H9 (cell line): ENCODE measurements at regions not wholly inside any gene's neighbourhood (a gene's known extent, or its start where the extent isn't known, plus 50 kb on each side); places are given as distances from the start of the nearest gene placed in this dataset.

ENCODE experiments used
- DNase-seq: peaks from one replicate; pipeline ENCODE4 v3.0.0-alpha.2; 2017
- H2AFZ ChIP-seq: one replicate; pipeline ENCODE4 v1.6.1; 2013; ENCODE audit warnings: mild to moderate bottlenecking, low read length, control low read depth, moderate library complexity
- H2AK5ac ChIP-seq: 2 replicates; pipeline ENCODE4 v1.6.1; 2013; ENCODE audit warnings: low read length, control low read depth, mixed read lengths; ENCODE audit not compliant: insufficient read length
- H2BK120ac ChIP-seq: one replicate; pipeline ENCODE4 v1.6.1; 2013; ENCODE audit warnings: low read depth, mild to moderate bottlenecking, low read length, control low read depth, inconsistent platforms; ENCODE audit not compliant: poor library complexity, severe bottlenecking
- H2BK12ac ChIP-seq: 2 replicates; pipeline ENCODE4 v1.6.1; 2013; ENCODE audit warnings: low read length, control low read depth, mixed read lengths, low read depth; ENCODE audit not compliant: insufficient read length
- H2BK15ac ChIP-seq: 2 replicates; pipeline ENCODE4 v1.6.1; 2013; ENCODE audit warnings: low read depth, low read length, control low read depth
- H2BK20ac ChIP-seq: one replicate; pipeline ENCODE4 v1.6.1; 2013; ENCODE audit warnings: low read depth, mild to moderate bottlenecking, low read length, control low read depth, inconsistent platforms; ENCODE audit not compliant: poor library complexity, severe bottlenecking
- H2BK5ac ChIP-seq: 2 replicates; pipeline ENCODE4 v1.6.1; 2013; ENCODE audit warnings: low read length, control low read depth, mixed read lengths; ENCODE audit not compliant: insufficient read length
- H3K14ac ChIP-seq: 2 replicates; pipeline ENCODE4 v1.6.1; 2013; ENCODE audit warnings: low read length, control low read depth; ENCODE audit not compliant: insufficient read depth
- H3K18ac ChIP-seq: 2 replicates; pipeline ENCODE4 v1.6.1; 2013; ENCODE audit warnings: low read depth, mild to moderate bottlenecking, mixed read lengths, low read length, control low read depth; ENCODE audit not compliant: insufficient read length
- H3K23ac ChIP-seq: 2 replicates; pipeline ENCODE4 v1.6.1; 2013; ENCODE audit warnings: low read length, control low read depth, mixed read lengths, low read depth; ENCODE audit not compliant: insufficient read length
- H3K23me2 ChIP-seq: 2 replicates; pipeline ENCODE4 v1.6.1; 2013; ENCODE audit warnings: low read depth, mild to moderate bottlenecking, mixed read lengths, low read length, control low read depth; ENCODE audit not compliant: insufficient read length, poor library complexity, severe bottlenecking
- H3K27ac ChIP-seq: 2 replicates; pipeline ENCODE4 v1.5.1; 2013; ENCODE audit warnings: low read length, control low read depth, mixed read lengths, low read depth; ENCODE audit not compliant: insufficient read length
- H3K27me3 ChIP-seq: 2 replicates; pipeline ENCODE4 v1.6.1; 2013; ENCODE audit warnings: low read length, control low read depth, inconsistent platforms; ENCODE audit not compliant: insufficient read depth
- H3K4ac ChIP-seq: 2 replicates; pipeline ENCODE4 v1.6.1; 2013; ENCODE audit warnings: low read depth, mild to moderate bottlenecking, control low read depth, inconsistent platforms, low read length, moderate library complexity
- H3K4me1 ChIP-seq: 2 replicates; pipeline ENCODE4 v1.6.1; 2013; ENCODE audit warnings: low read length, control low read depth, inconsistent platforms; ENCODE audit not compliant: insufficient read depth
- H3K4me2 ChIP-seq: 2 replicates; pipeline ENCODE4 v1.6.1; 2013; ENCODE audit warnings: low read length, control low read depth, mixed read lengths; ENCODE audit not compliant: insufficient read length, insufficient read depth
- H3K56ac ChIP-seq: 2 replicates; pipeline ENCODE4 v1.6.1; 2013; ENCODE audit warnings: low read depth, mild to moderate bottlenecking, mixed read lengths, low read length, control low read depth; ENCODE audit not compliant: insufficient read length
- H3K79me1 ChIP-seq: 2 replicates; pipeline ENCODE4 v1.6.1; 2013; ENCODE audit warnings: low read depth, mild to moderate bottlenecking, moderate library complexity, low read length, control low read depth, inconsistent platforms; ENCODE audit not compliant: insufficient read depth, poor library complexity, severe bottlenecking
- H3K79me2 ChIP-seq: 2 replicates; pipeline ENCODE4 v1.6.1; 2013; ENCODE audit warnings: low read length, control low read depth, inconsistent platforms; ENCODE audit not compliant: insufficient read depth
- H3K9ac ChIP-seq: 2 replicates; pipeline ENCODE4 v1.6.1; 2013; ENCODE audit warnings: low read length, control low read depth, mixed read lengths; ENCODE audit not compliant: insufficient read length; ENCODE audit errors: extremely low read depth
- H3K9me3 ChIP-seq: one replicate; pipeline ENCODE4 v1.6.1; 2013; ENCODE audit warnings: low read depth, low read length, inconsistent platforms; ENCODE audit not compliant: control insufficient read depth
- H3T11ph ChIP-seq: one replicate; pipeline ENCODE4 v1.6.1; 2013; ENCODE audit warnings: mild to moderate bottlenecking, low read length, control low read depth, inconsistent platforms
- H4K20me1 ChIP-seq: one replicate; pipeline ENCODE4 v1.6.1; 2013; ENCODE audit not compliant: control insufficient read depth, insufficient read length, insufficient read depth
- H4K5ac ChIP-seq: 2 replicates; pipeline ENCODE4 v1.6.1; 2013; ENCODE audit warnings: low read depth, mild to moderate bottlenecking, mixed read lengths, low read length, control low read depth; ENCODE audit not compliant: insufficient read length
- H4K8ac ChIP-seq: replicated peaks from 2 replicates; pipeline ENCODE4 v1.6.1; 2013; ENCODE audit warnings: low read length, control low read depth, mixed read lengths, low read depth; ENCODE audit not compliant: insufficient read length
- H4K91ac ChIP-seq: 2 replicates; pipeline ENCODE4 v1.6.1; 2013; ENCODE audit warnings: low read depth, mild to moderate bottlenecking, moderate library complexity, mixed read lengths, low read length, control low read depth; ENCODE audit not compliant: insufficient read length
- H3K27ac Mint-ChIP-seq, 3 experiments: 2 replicates in 2 of 3; 3 replicates in 1 of 3; pipeline ENCODE4 v1.8.0; 2020 to 2021; ENCODE audit warnings: mixed read lengths in 3 of 3, mild to moderate bottlenecking in 1 of 3, moderate library complexity in 1 of 3
- H3K27me3 Mint-ChIP-seq: 2 replicates; pipeline ENCODE4 v1.8.0; 2021; ENCODE audit warnings: low read depth, mild to moderate bottlenecking, moderate library complexity, mixed read lengths
- H3K36me3 Mint-ChIP-seq, 3 experiments: 2 replicates in 2 of 3; 3 replicates in 1 of 3; pipeline ENCODE4 v1.8.0; 2020 to 2021; ENCODE audit warnings: low read depth in 3 of 3, mixed read lengths in 3 of 3; ENCODE audit not compliant: insufficient read depth in 1 of 3
- H3K4me1 Mint-ChIP-seq, 2 experiments: 2 replicates each; pipeline ENCODE4 v1.8.0; 2020; ENCODE audit warnings: mixed read lengths in 2 of 2
- H3K4me3 Mint-ChIP-seq, 2 experiments: 2 replicates in 1 of 2; 3 replicates in 1 of 2; pipeline ENCODE4 v1.8.0; 2020 to 2021; ENCODE audit warnings: mild to moderate bottlenecking in 2 of 2, mixed read lengths in 2 of 2, moderate library complexity in 1 of 2
- H3K9me3 Mint-ChIP-seq, 2 experiments: 2 replicates in 1 of 2; 3 replicates in 1 of 2; pipeline ENCODE4 v1.8.0; 2020; ENCODE audit warnings: mild to moderate bottlenecking in 2 of 2, mixed read lengths in 2 of 2, moderate library complexity in 1 of 2
- WGBS: extraction: QIAGEN DNeasy Blood & Tissue Kit; methylation state at CpG from one replicate; pipeline ENCODE4 v1.1.7; 2013; ENCODE audit warnings: missing lambda C conversion rate, low lambda C conversion rate, mixed read lengths; ENCODE audit not compliant: insufficient read length; ENCODE audit errors: extremely low coverage; 5-methylcytosine and 5-hydroxymethylcytosine counted together
- TF ChIP-seq, protein P1 (sequence below): fragments of 200-600 bp; sonication (generic); conservative IDR thresholded peaks from 3 replicates; pipeline ENCODE4 v1.8.0; 2021; ENCODE audit warnings: antibody characterized with exemption, mild to moderate bottlenecking

DNA sequence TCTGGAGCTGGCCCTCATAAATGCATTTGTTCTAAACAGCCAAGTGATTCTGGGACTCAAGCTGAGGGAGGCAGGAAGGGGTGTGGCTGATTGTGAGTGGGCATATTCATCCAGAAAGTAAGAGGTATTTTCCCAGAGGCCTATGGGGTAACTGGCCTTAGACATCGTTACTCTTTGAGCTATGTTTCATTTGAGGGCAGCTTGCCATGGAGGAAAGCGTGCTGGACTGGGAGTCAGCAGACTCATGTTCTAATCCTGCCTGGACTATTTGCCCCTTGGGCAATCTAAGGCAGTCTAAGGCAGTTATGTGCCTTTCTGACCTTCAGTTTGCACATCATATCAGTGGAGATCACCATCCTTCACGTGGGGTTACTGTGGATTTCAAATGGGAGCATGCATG is 93.5 kb upstream of the SLC14A2 start:
- no peaks in the 10 kb centered on the region for H3K4me1 Mint-ChIP-seq
- TF ChIP-seq, protein P1, sequence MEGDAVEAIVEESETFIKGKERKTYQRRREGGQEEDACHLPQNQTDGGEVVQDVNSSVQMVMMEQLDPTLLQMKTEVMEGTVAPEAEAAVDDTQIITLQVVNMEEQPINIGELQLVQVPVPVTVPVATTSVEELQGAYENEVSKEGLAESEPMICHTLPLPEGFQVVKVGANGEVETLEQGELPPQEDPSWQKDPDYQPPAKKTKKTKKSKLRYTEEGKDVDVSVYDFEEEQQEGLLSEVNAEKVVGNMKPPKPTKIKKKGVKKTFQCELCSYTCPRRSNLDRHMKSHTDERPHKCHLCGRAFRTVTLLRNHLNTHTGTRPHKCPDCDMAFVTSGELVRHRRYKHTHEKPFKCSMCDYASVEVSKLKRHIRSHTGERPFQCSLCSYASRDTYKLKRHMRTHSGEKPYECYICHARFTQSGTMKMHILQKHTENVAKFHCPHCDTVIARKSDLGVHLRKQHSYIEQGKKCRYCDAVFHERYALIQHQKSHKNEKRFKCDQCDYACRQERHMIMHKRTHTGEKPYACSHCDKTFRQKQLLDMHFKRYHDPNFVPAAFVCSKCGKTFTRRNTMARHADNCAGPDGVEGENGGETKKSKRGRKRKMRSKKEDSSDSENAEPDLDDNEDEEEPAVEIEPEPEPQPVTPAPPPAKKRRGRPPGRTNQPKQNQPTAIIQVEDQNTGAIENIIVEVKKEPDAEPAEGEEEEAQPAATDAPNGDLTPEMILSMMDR = no peak

More for the DNA sequence above, 93.5 kb upstream of the SLC14A2 start:
- H2AK5ac ChIP-seq = no peak overlapping the region
- Mint-ChIP-seq H3K9me3 (no peaks in the 10 kb centered on the region), H3K27ac (no peak overlapping the region; a peak in 1 of 7 replicates), H3K27me3 (peaks cover 3% of the 10 kb centered on the region; the same call in 1 of the 2 replicates), H3K36me3 (no peaks in the 10 kb centered on the region), H3K4me3 (no peak overlapping the region)
- no CpG with 5 or more reads among the region's 3 CpGs for WGBS
- no peak overlapping the region for H4K91ac ChIP-seq
- no peak overlapping the region for H2BK12ac ChIP-seq
- no peak overlapping the region for H4K8ac ChIP-seq
- H2BK5ac ChIP-seq = no peak overlapping the region
- no peaks in the 10 kb centered on the region for H3K23me2 ChIP-seq
- H3T11ph ChIP-seq = no peak overlapping the region
- H2BK15ac ChIP-seq = no peak overlapping the region
- no peak overlapping the region for H4K5ac ChIP-seq
- H3K9me3 ChIP-seq = no peaks in the 10 kb centered on the region
- H3K14ac ChIP-seq = no peak overlapping the region
- no peaks in the 10 kb centered on the region for H3K27me3 ChIP-seq
- H3K79me2 ChIP-seq = no peaks in the 10 kb centered on the region
- H3K27ac ChIP-seq = no peak overlapping the region
- no peak overlapping the region for H3K9ac ChIP-seq
- no peak overlapping the region for H2BK20ac ChIP-seq
- H3K56ac ChIP-seq = no peak overlapping the region
- no peaks in the 10 kb centered on the region for H3K79me1 ChIP-seq
- no peak overlapping the region for H3K4ac ChIP-seq
- no peaks in the 10 kb centered on the region for H4K20me1 ChIP-seq
- H3K23ac ChIP-seq = no peak overlapping the region
- no peak for DNase-seq
- H2AFZ ChIP-seq = no peak overlapping the region
- H3K4me2 ChIP-seq = no peak overlapping the region
- no peaks in the 10 kb centered on the region for H3K4me1 ChIP-seq
- H2BK120ac ChIP-seq = no peak overlapping the region
- H3K18ac ChIP-seq = no peak overlapping the region
